ENCODE measurements at regions not wholly inside any gene's neighbourhood (a gene's known extent, or its start where the extent isn't known, plus 50 kb on each side); places are given as distances from the start of the nearest gene placed in this dataset.
"Not testable (repeated sequence)": the region's sequence is repeated elsewhere in the genome, so short reads cannot be mapped to it uniquely, and the experiment has no call there.

- no peak for DNase-seq (ENCODE audit: low spot score)
Measured at GRCh38 chr14:101634850-101635748, 73.8 kb downstream of the DIO3 start.

- no peak for DNase-seq (ENCODE audit: low spot score)
Measured at GRCh38 chr14:101635749-101636560, 74.7 kb downstream of the DIO3 start.

GRCh38 chr14:101639241-101639833 is 78.0 kb downstream of the DIO3 start:
- no peak for DNase-seq (ENCODE audit: low spot score)

- no peak for DNase-seq (ENCODE audit: low spot score)
Measured at GRCh38 chr14:101643651-101644050, 82.4 kb downstream of the DIO3 start.

- DNase-seq (ENCODE audit: low spot score) = no peak
Measured at GRCh38 chr14:101654051-101654450, 92.8 kb downstream of the DIO3 start.

GRCh38 chr14:101657372-101657771 is 96.1 kb downstream of the DIO3 start:
- DNase-seq (ENCODE audit: low spot score) = no peak

GRCh38 chr14:101665478-101666078 is 95.9 kb upstream of the PPP2R5C start:
- DNase-seq (ENCODE audit: low spot score) = peak; percentile 14

- no peak for DNase-seq (ENCODE audit: low spot score)
Measured at GRCh38 chr14:101666264-101666663, 95.2 kb upstream of the PPP2R5C start.

- DNase-seq (ENCODE audit: low spot score) = no peak
Measured at GRCh38 chr14:101669629-101670028, 91.9 kb upstream of the PPP2R5C start.

- no peak for DNase-seq (ENCODE audit: low spot score)
Measured at GRCh38 chr14:101673873-101674272, 87.6 kb upstream of the PPP2R5C start.

GRCh38 chr14:101675835-101676234 is 85.7 kb upstream of the PPP2R5C start:
- DNase-seq (ENCODE audit: low spot score) = not testable (repeated sequence)

- DNase-seq (ENCODE audit: low spot score) = not testable (repeated sequence)
Measured at GRCh38 chr14:101677912-101678327, 83.6 kb upstream of the PPP2R5C start.

GRCh38 chr14:101681795-101682194 is 79.7 kb upstream of the PPP2R5C start:
- no peak for DNase-seq (ENCODE audit: low spot score)

- no peak for DNase-seq (ENCODE audit: low spot score)
Measured at GRCh38 chr14:101683365-101683764, 78.1 kb upstream of the PPP2R5C start.

- DNase-seq (ENCODE audit: low spot score) = no peak
Measured at GRCh38 chr14:101687756-101688546, 73.6 kb upstream of the PPP2R5C start.

GRCh38 chr14:101689039-101689501 is 72.4 kb upstream of the PPP2R5C start:
- no peak for DNase-seq (ENCODE audit: low spot score)

- not testable (repeated sequence) for DNase-seq (ENCODE audit: low spot score)
Measured at GRCh38 chr14:101689966-101690365, 71.5 kb upstream of the PPP2R5C start.

GRCh38 chr14:101695659-101696058 is 65.8 kb upstream of the PPP2R5C start:
- DNase-seq (ENCODE audit: low spot score) = no peak

- DNase-seq (ENCODE audit: low spot score) = peak; percentile 67
Measured at GRCh38 chr14:101704140-101704539, 57.4 kb upstream of the PPP2R5C start.

- peak; percentile 68 for DNase-seq (ENCODE audit: low spot score)
Measured at GRCh38 chr14:101705733-101706508, 55.6 kb upstream of the PPP2R5C start.

Measured in CD4-positive, alpha-beta T cell treated with Interleukin-15 for 4 hours (primary cell).